ENCODE measurements at regions not wholly inside any gene's neighbourhood (a gene's known extent, or its start where the extent isn't known, plus 50 kb on each side); places are given as distances from the start of the nearest gene placed in this dataset.
"Not testable (repeated sequence)": the region's sequence is repeated elsewhere in the genome, so short reads cannot be mapped to it uniquely, and the experiment has no call there.

- no peaks in the 10 kb centered on the region for H3K4me1 Mint-ChIP-seq
- no peaks in the 10 kb centered on the region for H3K27me3 Mint-ChIP-seq
- DNase-seq (no peak), ATAC-seq (no peak)
- H3K4me3 Mint-ChIP-seq, result no peak overlapping the region
- H3K27ac Mint-ChIP-seq, result no peak overlapping the region
- peaks cover 9% of the 10 kb centered on the region for H3K9me3 Mint-ChIP-seq
- H3K36me3 Mint-ChIP-seq (ENCODE audit: low read depth), result no peaks in the 10 kb centered on the region
Observed at GRCh38 chr2:116810645-116811044, 1003.8 kb upstream of the DDX18 start.

DNA sequence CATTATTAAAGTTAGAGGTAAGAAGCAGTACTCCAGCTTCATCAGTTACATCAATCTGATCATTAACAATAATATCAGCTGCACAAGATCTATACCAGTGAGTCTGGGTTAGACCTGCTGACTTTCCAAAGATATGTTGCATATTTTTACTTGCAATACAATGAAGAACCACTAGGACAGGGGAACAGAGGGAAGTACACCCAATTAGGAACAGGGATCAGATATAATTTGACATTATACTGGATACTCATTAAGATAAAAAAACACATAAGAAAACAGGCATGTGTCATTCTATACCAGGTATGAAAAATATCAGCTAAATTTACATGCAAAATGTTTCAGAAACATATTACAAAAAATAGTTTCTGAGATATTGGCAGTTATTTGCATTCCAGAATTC lies 995.1 kb upstream of the DDX18 start:
- no peak overlapping the region for H3K4me3 Mint-ChIP-seq
- H3K36me3 Mint-ChIP-seq (ENCODE audit: low read depth), result no peaks in the 10 kb centered on the region
- peaks cover 12% of the 10 kb centered on the region for H3K9me3 Mint-ChIP-seq
- ATAC-seq (no peak), DNase-seq (no peak)
- no peaks in the 10 kb centered on the region for H3K27me3 Mint-ChIP-seq
- no peaks in the 10 kb centered on the region for H3K4me1 Mint-ChIP-seq
- H3K27ac Mint-ChIP-seq, result no peak overlapping the region

- Mint-ChIP-seq H3K27ac (no peak overlapping the region), H3K36me3 (ENCODE audit: low read depth) (no peaks in the 10 kb centered on the region), H3K4me1 (no peaks in the 10 kb centered on the region), H3K27me3 (no peaks in the 10 kb centered on the region), H3K9me3 (peaks cover 12% of the 10 kb centered on the region), H3K4me3 (no peak overlapping the region)
- ATAC-seq (no peak), DNase-seq (no peak)
Observed at GRCh38 chr2:116820986-116821385, 993.5 kb upstream of the DDX18 start.

DNA sequence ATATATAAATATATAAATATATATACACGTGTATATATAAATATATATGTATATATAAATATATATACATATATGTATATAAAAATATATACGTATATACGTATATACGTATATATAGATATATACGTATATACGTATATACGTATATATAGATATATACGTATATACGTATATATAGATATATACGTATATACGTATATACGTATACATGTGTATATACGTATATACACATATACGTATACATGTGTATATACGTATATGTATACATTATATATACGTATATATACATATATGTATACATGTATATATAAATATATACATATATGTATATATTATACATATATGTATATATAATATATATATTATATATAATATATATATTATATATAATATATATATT lies 984.9 kb upstream of the DDX18 start:
- not testable (repeated sequence) for ATAC-seq, H3K4me1 Mint-ChIP-seq

GRCh38 chr2:116832148-116832547 lies 982.3 kb upstream of the DDX18 start:
- peaks cover 24% of the 10 kb centered on the region for H3K9me3 Mint-ChIP-seq
- H3K36me3 Mint-ChIP-seq (ENCODE audit: low read depth), result no peaks in the 10 kb centered on the region
- no peak overlapping the region for H3K4me3 Mint-ChIP-seq
- DNase-seq (no peak), ATAC-seq (no peak)
- no peaks in the 10 kb centered on the region for H3K27me3 Mint-ChIP-seq
- H3K27ac Mint-ChIP-seq, result no peak overlapping the region
- H3K4me1 Mint-ChIP-seq, result no peaks in the 10 kb centered on the region

More for the DNA sequence above, 984.9 kb upstream of the DDX18 start:
- H3K27me3 Mint-ChIP-seq; H3K9me3 Mint-ChIP-seq; DNase-seq; H3K4me3 Mint-ChIP-seq; H3K36me3 Mint-ChIP-seq (ENCODE audit: low read depth); H3K27ac Mint-ChIP-seq: not testable (repeated sequence)

DNA sequence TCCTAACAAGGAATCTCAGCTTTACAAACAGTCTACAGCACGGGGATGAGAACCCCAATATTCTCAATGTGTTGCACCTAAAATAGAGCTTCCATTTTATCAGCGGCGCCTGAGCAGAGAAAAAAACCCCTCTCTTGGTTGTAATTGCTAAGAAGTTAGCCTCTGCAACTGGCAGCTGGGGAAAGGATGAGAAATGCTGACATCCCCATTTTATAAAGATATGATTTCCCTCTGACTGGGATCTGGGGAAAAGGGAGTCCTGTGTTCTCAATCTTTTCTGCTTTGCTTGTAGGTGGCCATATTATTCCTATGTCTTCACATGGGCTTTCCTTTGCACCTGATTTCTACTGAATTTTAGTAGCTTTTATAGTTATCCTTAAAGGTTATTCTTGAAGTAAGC lies 981.4 kb upstream of the DDX18 start:
- no peaks in the 10 kb centered on the region for H3K27me3 Mint-ChIP-seq

GRCh38 chr2:116842164-116842563 lies 972.3 kb upstream of the DDX18 start:
- ATAC-seq, result no peak

More for the DNA sequence above, 981.4 kb upstream of the DDX18 start:
- no peak overlapping the region for H3K27ac Mint-ChIP-seq
- no peaks in the 10 kb centered on the region for H3K4me1 Mint-ChIP-seq
- no peak for DNase-seq
- no peak for ATAC-seq
- H3K4me3 Mint-ChIP-seq, result no peak overlapping the region
- H3K9me3 Mint-ChIP-seq, result peaks cover 22% of the 10 kb centered on the region
- no peaks in the 10 kb centered on the region for H3K36me3 Mint-ChIP-seq (ENCODE audit: low read depth)

GRCh38 chr2:116859708-116860107 lies 954.8 kb upstream of the DDX18 start:
- Mint-ChIP-seq H3K36me3 (ENCODE audit: low read depth) (no peaks in the 10 kb centered on the region), H3K27ac (no peak overlapping the region), H3K9me3 (peaks cover 21% of the 10 kb centered on the region), H3K4me3 (no peak overlapping the region), H3K4me1 (no peaks in the 10 kb centered on the region), H3K27me3 (no peaks in the 10 kb centered on the region)
- DNase-seq (no peak), ATAC-seq (no peak)

More at GRCh38 chr2:116842164-116842563, 972.3 kb upstream of the DDX18 start:
- no peak for DNase-seq
- Mint-ChIP-seq H3K27me3 (no peaks in the 10 kb centered on the region), H3K9me3 (peaks cover 12% of the 10 kb centered on the region), H3K27ac (no peak overlapping the region), H3K36me3 (ENCODE audit: low read depth) (no peaks in the 10 kb centered on the region), H3K4me1 (no peaks in the 10 kb centered on the region), H3K4me3 (no peak overlapping the region)

DNA sequence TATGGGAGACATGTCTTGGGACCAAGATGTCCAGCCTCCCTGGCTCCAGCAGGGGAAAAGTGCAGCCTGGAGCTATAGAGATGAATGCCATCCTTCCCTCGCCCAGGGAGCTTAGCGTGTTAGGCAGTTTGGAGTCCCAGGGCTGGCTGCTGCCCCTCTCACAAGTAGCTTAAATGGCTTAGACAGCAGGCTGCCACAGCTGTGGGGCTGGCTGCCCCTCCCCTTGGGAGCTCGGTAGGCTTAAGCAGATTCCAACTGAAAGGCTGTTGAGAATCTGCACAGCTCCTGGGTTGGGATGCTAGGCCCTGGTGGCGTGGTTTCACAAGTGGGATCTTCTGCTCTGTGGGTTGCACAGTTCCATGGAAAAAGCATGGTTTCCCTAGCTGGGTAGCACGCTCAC lies 940.5 kb upstream of the DDX18 start:
- Mint-ChIP-seq H3K36me3 (ENCODE audit: low read depth) (no peaks in the 10 kb centered on the region), H3K4me1 (no peaks in the 10 kb centered on the region), H3K4me3 (no peak overlapping the region), H3K27ac (no peak overlapping the region), H3K27me3 (no peaks in the 10 kb centered on the region), H3K9me3 (peaks cover 36% of the 10 kb centered on the region)
- ATAC-seq (no peak), DNase-seq (no peak)

- H3K9me3 Mint-ChIP-seq, result peaks cover 33% of the 10 kb centered on the region
- H3K27me3 Mint-ChIP-seq, result no peaks in the 10 kb centered on the region
- no peaks in the 10 kb centered on the region for H3K4me1 Mint-ChIP-seq
- ATAC-seq (no peak), DNase-seq (no peak)
- H3K27ac Mint-ChIP-seq, result no peak overlapping the region
- no peaks in the 10 kb centered on the region for H3K36me3 Mint-ChIP-seq (ENCODE audit: low read depth)
- no peak overlapping the region for H3K4me3 Mint-ChIP-seq
Observed at GRCh38 chr2:116877274-116877673, 937.2 kb upstream of the DDX18 start.

DNA sequence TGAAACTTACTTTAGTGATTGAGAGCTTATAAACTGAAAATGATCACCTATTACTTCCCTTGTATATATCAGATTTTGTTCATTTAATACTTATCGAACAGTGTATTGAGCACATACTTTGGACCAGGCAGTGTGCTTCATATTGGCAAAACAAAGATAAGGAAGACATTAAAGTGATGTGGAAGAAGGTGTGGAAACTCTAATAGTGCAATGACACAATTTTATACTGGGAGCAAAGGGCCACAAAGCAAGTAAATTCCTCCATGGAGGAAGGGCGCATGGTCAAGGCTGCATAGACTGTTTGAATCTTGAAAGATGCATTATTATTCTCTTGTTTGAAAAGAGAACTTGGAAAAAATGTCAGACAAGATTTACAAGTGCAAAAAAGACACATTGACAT lies 936.5 kb upstream of the DDX18 start:
- Mint-ChIP-seq H3K27ac (no peak overlapping the region), H3K4me1 (no peaks in the 10 kb centered on the region), H3K36me3 (ENCODE audit: low read depth) (no peaks in the 10 kb centered on the region), H3K4me3 (no peak overlapping the region), H3K27me3 (no peaks in the 10 kb centered on the region), H3K9me3 (peaks cover 28% of the 10 kb centered on the region)
- ATAC-seq, result no peak
- DNase-seq, result no peak

DNA sequence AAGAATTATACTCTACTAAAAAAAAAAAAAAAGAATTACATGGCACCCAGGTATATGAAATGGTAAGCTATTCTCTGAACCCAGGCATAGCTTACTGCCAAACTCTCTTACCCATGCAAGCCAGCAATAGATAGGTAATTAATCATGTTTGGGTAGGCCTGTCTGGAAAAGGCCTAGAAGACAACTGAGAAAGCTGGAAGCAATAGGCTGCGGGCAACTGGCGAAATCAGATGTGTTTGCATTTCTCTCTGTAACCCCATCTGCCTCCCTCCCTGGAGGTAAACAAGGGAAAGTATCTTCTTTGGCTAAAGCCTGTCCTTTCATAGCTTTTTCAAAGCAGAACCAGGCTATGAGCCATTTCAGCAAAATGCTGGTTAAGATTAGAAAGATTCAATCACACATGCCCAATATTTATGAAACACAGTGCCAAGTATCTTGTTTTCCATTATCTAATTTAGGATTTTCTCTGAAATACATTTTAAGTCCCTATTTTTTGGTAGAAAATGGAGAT lies 934.8 kb upstream of the DDX18 start:
- DNase-seq (no peak), ATAC-seq (no peak)
- no peaks in the 10 kb centered on the region for H3K4me1 Mint-ChIP-seq
- no peaks in the 10 kb centered on the region for H3K36me3 Mint-ChIP-seq (ENCODE audit: low read depth)
- no peaks in the 10 kb centered on the region for H3K27me3 Mint-ChIP-seq
- no peak overlapping the region for H3K4me3 Mint-ChIP-seq
- H3K27ac Mint-ChIP-seq, result no peak overlapping the region
- H3K9me3 Mint-ChIP-seq, result peaks cover 25% of the 10 kb centered on the region

- Mint-ChIP-seq H3K9me3 (peaks cover 11% of the 10 kb centered on the region), H3K4me1 (no peaks in the 10 kb centered on the region), H3K36me3 (ENCODE audit: low read depth) (no peaks in the 10 kb centered on the region), H3K27ac (no peak overlapping the region), H3K4me3 (no peak overlapping the region), H3K27me3 (no peaks in the 10 kb centered on the region)
- DNase-seq (no peak), ATAC-seq (no peak)
Observed at GRCh38 chr2:116891191-116891590, 923.3 kb upstream of the DDX18 start.

DNA sequence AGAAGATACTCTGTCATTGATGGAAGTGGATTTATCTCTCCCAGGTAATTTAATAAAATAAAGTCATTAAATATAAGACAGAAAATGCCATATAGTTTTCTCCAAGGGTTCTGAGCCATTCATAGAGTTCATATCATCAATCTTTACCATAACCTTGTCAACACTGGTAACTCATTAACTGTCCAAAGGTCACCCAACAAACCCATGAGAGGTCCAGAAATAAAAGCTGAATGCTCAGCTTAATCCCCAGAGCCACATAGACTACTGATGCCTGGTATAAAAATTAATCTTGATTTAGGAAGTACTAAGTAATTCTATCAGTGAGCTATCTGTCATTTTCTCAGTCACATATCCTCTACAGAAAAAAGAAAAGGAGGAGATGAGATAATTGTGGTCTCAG lies 903.0 kb upstream of the DDX18 start:
- peaks cover 13% of the 10 kb centered on the region for H3K9me3 Mint-ChIP-seq
- ATAC-seq, result no peak
- no peaks in the 10 kb centered on the region for H3K4me1 Mint-ChIP-seq
- H3K36me3 Mint-ChIP-seq (ENCODE audit: low read depth), result no peaks in the 10 kb centered on the region
- no peak for DNase-seq
- no peak overlapping the region for H3K27ac Mint-ChIP-seq
- H3K27me3 Mint-ChIP-seq, result no peaks in the 10 kb centered on the region
- H3K4me3 Mint-ChIP-seq, result no peak overlapping the region

- Mint-ChIP-seq H3K4me1 (no peaks in the 10 kb centered on the region), H3K36me3 (ENCODE audit: low read depth) (no peaks in the 10 kb centered on the region)
- DNase-seq, result no peak
Observed at GRCh38 chr2:116915673-116916072, 898.8 kb upstream of the DDX18 start.

GRCh38 chr2:116917196-116917595 lies 897.3 kb upstream of the DDX18 start:
- no peak overlapping the region for H3K4me3 Mint-ChIP-seq
- no peaks in the 10 kb centered on the region for H3K36me3 Mint-ChIP-seq (ENCODE audit: low read depth)
- peaks cover 14% of the 10 kb centered on the region for H3K9me3 Mint-ChIP-seq
- no peaks in the 10 kb centered on the region for H3K27me3 Mint-ChIP-seq
- ATAC-seq, result no peak
- no peaks in the 10 kb centered on the region for H3K4me1 Mint-ChIP-seq
- no peak overlapping the region for H3K27ac Mint-ChIP-seq
- DNase-seq, result no peak

More at GRCh38 chr2:116915673-116916072, 898.8 kb upstream of the DDX18 start:
- no peak for ATAC-seq
- peaks cover 10% of the 10 kb centered on the region for H3K9me3 Mint-ChIP-seq
- no peaks in the 10 kb centered on the region for H3K27me3 Mint-ChIP-seq
- H3K4me3 Mint-ChIP-seq, result no peak overlapping the region
- H3K27ac Mint-ChIP-seq, result no peak overlapping the region
